GM18858 (cell line): ENCODE measurements at regions not wholly inside any gene's neighbourhood (a gene's known extent, or its start where the extent isn't known, plus 50 kb on each side); places are given as distances from the start of the nearest gene placed in this dataset.

Experiments used
- ATAC-seq: cut with Tn5 transposase; IDR thresholded peaks from one replicate; pipeline ENCODE4 v1.9.1; 2021; ENCODE audit not compliant: unreplicated experiment

DNA sequence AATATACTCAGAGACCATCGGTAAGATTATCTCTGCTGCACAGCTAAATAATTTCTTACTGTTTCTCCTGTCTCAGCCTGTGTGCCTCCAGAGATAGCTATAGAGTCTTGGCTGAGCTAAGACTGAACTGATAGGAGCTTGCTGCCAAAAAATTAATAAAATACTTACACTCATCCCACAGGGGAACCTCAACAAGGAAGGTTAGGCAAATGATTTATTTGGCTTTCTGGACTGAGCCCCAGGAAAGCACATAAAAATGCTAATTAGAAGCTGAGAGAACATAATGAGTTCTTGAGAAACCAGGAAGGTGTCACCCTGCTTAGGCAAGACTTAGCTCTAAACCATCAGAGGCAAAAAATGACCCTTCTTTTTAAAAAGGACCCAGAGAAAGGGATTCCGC is 534.5 kb downstream of the TNS3 start:
- ATAC-seq = no peak

- no peak for ATAC-seq
These were observed 535.0 kb downstream of the TNS3 start for GRCh38 chr7:47046949-47047348.

- no peak for ATAC-seq
These were observed 536.5 kb downstream of the TNS3 start for GRCh38 chr7:47045207-47046051.

DNA sequence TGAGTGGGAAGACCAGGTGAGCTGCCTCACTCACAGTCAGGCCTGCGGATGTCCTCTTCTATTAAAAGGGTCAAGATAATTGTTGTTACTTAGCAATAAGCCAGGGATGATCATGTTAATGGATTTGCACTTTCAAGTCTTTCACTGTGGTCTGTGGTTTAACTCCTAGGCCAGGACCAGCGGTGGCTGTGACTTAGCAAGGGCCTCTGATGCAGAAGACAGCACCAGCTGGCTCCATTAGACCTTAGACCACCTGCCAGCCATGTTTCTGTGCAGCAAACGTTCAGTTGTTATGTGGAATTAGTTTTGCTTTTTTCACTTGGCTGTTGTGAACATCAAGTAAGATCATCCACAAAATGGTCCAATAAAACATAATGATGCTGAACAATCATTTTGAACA is 537.3 kb downstream of the TNS3 start:
- no peak for ATAC-seq

DNA sequence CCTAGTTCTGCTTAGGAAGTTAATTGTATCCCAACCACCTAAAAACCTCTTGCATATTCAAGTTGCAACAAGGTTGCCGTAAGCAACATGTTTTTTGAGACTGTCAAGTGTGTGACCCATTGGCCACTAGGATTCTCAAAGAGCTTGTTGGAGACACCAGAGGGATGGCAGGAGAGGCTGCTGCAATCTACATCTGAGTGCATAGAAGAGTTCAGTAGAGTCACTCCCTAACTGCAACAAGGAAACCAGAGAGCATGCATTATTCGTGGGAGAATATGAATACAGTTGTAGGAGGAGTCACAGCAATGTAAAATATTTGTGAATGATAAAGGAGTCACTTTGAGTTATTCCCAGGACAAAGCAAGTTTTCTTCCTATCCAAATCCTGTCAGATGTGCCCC is 538.6 kb downstream of the TNS3 start:
- ATAC-seq = no peak

GRCh38 chr7:47042669-47043068 is 539.2 kb downstream of the TNS3 start:
- ATAC-seq = no peak

DNA sequence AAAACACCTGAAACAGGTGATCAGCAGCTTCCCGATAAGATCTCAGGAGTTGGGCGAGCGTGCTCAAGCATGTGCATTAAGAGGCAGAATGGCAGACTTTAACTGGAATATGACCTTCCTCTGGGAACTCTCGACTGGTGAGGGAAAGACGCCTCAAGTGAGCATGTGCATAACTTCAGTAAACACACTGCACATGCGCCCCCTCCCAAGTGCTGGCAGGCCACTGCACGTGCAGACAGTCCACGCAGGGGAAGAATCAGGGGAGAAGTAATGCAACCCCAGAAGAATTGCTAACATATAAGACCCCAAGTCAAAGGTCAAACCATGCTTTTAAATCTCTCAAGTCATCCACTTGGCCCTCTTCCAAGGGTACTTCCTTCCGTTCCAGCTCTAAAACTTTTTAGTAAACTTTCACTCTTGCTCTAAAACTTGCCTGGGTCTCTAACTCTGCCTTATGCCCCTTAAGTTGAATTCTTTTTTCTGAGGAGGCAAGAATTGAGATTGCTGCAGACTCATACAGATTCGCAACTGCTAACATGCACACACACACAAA is 541.0 kb downstream of the TNS3 start:
- ATAC-seq = no peak

DNA sequence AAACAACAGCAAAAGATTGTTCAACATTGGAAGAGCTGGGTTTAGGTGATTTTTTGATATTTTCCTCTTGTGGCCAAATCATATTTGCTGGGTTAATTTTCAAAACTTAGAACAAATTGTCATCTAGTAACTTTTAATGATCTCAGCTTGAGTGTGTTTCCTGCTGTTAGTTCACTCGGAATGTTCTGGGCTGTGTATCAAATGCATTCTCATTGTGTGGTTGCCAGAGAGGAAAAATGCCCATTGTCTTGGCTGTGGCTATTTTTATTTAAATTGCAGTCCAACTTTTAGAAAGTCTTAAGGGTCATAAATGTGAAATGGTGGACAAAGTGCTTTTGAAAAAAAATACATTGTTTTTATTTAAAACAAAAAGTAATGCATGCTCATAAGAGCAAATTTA is 542.0 kb downstream of the TNS3 start:
- ATAC-seq = no peak

- ATAC-seq = no peak
These were observed 542.7 kb downstream of the TNS3 start for GRCh38 chr7:47039089-47039648.

- no peak for ATAC-seq
These were observed 543.3 kb downstream of the TNS3 start for GRCh38 chr7:47038621-47039020.

- ATAC-seq = no peak
These were observed 544.3 kb downstream of the TNS3 start for GRCh38 chr7:47037607-47038006.

DNA sequence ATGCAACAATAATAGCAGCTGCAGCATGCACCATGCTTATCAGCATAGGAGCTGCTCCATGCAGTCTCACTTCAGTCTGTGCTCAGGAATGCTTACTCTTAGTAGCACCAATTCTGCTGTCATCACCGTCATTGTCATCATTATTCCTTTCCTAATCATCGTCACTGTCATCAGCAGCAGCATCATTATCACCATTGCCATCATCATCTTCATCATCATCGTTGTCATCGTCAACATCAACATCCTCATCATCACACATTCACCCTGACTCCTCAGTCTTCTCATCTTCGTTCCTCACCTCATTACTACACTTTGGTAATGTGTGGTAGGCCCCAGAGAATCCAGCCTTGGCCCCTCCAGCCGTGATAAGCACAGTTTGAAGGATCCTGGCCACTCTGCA is 545.0 kb downstream of the TNS3 start:
- no peak for ATAC-seq

- no peak for ATAC-seq
These were observed 546.4 kb downstream of the TNS3 start for GRCh38 chr7:47035522-47035921.

GRCh38 chr7:47034180-47034579 is 547.7 kb downstream of the TNS3 start:
- no peak for ATAC-seq

DNA sequence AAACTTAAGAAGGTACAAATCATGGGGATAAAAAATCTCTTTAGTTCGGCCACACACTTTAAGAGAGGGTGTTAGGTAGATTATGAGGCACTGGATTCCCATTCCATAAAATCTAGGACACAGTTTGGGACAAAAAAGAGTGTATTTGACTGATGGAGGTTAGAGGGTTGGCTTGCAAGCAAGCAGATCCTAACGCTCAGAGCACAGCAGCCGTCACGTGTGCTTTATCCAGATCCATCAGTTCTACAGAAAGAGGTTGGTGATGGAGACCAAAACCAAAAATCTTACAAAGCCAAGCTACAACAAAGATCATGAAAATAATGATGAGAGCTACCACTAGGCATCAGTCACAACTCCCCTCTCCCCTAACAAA is 549.4 kb downstream of the TNS3 start:
- no peak for ATAC-seq

DNA sequence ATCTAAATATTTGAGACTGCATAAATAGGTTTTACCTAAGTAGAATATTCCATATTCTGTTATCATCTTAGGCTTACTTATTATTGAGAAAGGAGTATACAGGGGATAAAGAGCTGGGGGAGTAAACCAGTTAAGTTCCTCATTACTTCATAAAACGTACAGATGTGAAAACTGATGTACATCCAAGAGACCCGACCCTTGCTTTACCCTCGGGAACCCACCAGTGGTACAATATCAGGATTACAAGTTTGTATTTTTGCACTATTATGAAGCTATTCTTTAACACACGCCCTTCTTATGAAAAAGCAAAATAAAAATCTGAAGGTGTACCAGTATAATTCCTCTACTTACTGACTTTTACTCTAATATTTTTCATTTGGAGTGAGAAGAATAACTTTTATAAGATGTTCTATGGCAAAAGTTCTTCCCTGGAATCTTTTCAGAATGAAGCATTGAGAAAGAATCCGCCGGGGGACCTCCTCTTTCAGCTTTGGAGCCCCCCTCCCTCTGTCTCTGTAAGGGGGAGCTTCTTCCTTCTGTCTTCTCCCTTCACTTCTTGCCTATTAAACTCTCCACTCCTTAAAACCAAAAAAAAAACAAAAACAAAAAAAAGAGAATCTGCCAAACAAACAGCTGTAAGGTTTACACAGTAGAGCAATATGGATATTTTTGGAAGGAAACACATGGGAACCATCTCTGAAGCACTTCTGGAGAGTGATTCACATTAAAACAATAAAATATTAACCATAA is 550.0 kb downstream of the TNS3 start:
- no peak for ATAC-seq

- ATAC-seq = no peak
These were observed 553.6 kb downstream of the TNS3 start for GRCh38 chr7:47028284-47028683.

DNA sequence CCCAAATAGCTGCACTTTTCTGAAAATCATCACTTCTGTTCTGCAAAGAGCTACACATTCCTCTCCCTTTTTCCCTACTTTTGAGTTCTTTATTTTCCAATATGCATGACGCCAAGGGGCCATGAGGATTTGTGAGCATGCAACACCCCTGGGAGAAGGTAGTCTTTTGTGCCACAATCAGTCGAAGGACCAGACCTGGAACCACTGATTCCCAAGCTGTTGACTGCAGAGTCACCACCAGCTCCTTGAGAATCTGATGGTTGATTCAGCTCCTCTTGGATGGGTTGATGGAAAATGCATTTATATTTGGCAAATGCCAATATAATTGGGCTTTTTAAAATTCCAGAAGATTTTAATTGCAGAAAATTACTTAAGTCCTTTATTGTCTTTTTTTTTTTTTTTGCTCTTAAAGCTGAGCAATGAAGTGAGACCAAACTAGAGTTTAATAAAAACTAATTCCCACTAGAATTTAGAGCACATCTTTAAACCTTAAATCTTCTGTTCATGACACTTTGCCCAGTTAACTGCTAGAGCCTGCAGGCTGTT is 554.1 kb downstream of the TNS3 start:
- ATAC-seq = no peak

DNA sequence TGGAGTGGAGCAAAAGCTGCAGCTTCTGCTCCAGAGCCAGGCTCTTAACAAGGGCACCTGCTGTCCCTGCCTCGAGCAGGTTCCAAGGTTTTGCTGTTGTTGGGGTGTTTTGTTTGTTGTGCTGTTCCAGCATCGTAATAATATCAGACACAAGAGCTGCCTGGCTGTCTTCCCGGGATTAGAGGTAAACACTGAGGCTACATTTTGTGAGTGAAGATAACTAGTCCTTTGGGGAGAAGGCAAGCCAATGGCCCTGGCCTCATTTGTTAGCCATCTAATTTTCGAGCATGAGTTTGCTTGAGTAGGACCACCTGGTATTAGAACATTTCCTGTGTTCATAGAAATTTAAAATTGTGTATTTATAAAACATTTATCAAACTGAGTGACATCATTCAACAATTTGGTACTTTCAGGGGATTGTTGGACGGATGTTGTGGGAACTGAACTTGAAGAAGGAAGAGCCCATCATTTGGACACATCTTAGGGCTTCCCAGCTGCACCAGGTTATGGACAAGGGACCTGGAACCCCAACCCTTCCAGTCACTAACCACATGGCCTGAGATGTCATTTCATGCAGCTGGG is 555.0 kb downstream of the TNS3 start:
- no peak for ATAC-seq

DNA sequence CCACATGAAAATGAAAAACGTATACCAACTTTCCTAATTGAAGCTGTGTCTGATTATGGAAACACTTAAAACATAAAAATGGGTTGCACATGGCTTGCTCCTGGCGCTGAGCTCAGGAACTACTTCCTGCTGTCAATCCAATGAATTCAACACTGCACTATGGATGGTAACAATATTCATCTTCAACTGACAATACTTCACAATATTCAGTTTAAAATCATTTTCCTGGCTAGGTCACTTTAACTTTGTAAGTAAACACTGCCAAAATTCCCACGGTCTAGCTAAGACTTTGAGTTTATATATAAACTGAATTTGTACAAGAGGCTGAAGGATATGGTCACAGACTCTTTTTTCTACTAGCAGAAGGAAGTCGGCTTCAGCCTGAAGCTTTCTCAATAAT is 556.9 kb downstream of the TNS3 start:
- ATAC-seq = no peak

DNA sequence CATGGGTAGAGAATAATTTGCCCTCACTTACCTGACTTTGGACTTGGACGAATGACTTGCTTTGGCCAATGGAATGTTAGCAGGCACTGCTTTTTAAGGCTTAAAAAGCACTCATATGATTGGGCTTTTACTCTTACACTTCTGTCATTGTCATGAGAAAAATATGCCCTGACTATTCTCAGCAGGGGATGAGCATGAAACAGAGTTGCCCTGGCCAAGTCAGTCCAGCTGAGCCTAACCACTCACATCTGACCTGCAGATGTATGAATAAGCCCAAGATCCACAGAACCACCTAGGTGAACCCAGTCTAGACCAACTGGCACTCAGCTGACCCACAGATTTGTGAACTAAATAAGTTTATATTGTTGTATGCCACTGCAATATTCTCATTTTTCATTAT is 573.5 kb downstream of the TNS3 start:
- no peak for ATAC-seq
